Small intestine (tissue), 7 donors: ENCODE measurements at regions not wholly inside any gene's neighbourhood (a gene's known extent, or its start where the extent isn't known, plus 50 kb on each side); places are given as distances from the start of the nearest gene placed in this dataset.

Experiments used
- DNase-seq, 2 donors: peaks; one replicate each; pipeline versions ENCODE4 v3.0.0 to v3.0.0-alpha.2; 2013
- FAIRE-seq: peaks from 2 replicates; lab custom pipeline; 2012; peaks lifted over from hg19 to GRCh38; lab: Jason Lieb, UNC
- H3K27ac ChIP-seq, 3 donors: one replicate each; pipeline ENCODE4 v1.5.1; 2013; ENCODE audit warnings: low read length in 2 of 3, mild to moderate bottlenecking in 2 of 3, control low read depth in 1 of 3, inconsistent platforms in 1 of 3, low read depth in 1 of 3, moderate library complexity in 1 of 3
- H3K27me3 ChIP-seq, 3 donors: one replicate each; pipeline ENCODE4 v1.6.1; 2013; ENCODE audit warnings: low read length in 3 of 3, inconsistent platforms in 1 of 3; ENCODE audit not compliant: control insufficient read depth in 3 of 3, insufficient read depth in 3 of 3
- H3K36me3 ChIP-seq, 3 donors: one replicate each; pipeline ENCODE4 v1.6.1; 2013; ENCODE audit warnings: low read length in 3 of 3, inconsistent platforms in 1 of 3, low read depth in 1 of 3, mild to moderate bottlenecking in 1 of 3, moderate library complexity in 1 of 3; ENCODE audit not compliant: control insufficient read depth in 3 of 3, insufficient read depth in 2 of 3
- H3K4me1 ChIP-seq, 3 donors: one replicate each; pipeline ENCODE4 v1.6.1; 2013; ENCODE audit warnings: low read length in 2 of 3, inconsistent platforms in 1 of 3, low read depth in 1 of 3, mild to moderate bottlenecking in 1 of 3, moderate library complexity in 1 of 3; ENCODE audit not compliant: control insufficient read depth in 3 of 3, insufficient read depth in 2 of 3
- H3K4me3 ChIP-seq, 3 donors: one replicate each; pipeline ENCODE4 v1.5.1; 2013; ENCODE audit warnings: low read length in 3 of 3, control low read depth in 1 of 3, inconsistent platforms in 1 of 3, low read depth in 1 of 3, mild to moderate bottlenecking in 1 of 3, moderate library complexity in 1 of 3
- H3K9me3 ChIP-seq, 2 donors: one replicate each; pipeline ENCODE4 v1.6.1; 2013; ENCODE audit warnings: low read depth in 1 of 2, low read length in 1 of 2; ENCODE audit not compliant: control insufficient read depth in 2 of 2, insufficient read depth in 1 of 2
- WGBS, 3 donors: extraction: QIAGEN DNeasy Blood & Tissue Kit; methylation state at CpG; one replicate each; pipeline ENCODE4 v1.1.7; 2013; 5-methylcytosine and 5-hydroxymethylcytosine counted together
- donor health status: healthy with polysubstance abuse.
- donor health status: control.
- donor health status: control.
- donor health status: Bipolar disorder and iron deficiency.
- donor health status: healthy.

DNA sequence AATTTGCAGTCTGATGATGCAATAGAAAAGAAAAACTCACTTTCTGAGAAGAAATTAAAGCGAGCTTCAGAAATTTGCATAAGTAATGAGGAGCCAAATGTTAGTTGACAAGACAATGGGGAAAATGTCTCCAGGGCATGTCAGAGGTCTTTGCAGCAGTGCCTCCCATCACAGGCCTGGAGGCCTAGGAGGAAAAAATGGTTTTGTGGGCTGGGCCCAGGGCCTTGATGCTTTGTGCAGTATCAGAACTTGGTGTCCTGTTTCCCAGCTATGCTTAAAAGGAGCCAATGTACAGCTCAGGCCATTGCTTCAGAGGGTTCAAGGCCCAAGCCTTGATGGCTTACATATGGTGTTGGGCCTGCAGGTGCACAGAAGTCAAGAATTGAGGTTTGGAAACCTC, 298.4 kb downstream of the SMARCA2 start:
- no peak for DNase-seq
- Histone ChIP-seq H3K4me1 (no peaks in the 10 kb centered on the region), H3K9me3 (peaks cover 2 to 30% of the 10 kb centered on the region in 2 donors), H3K27ac (no peak overlapping the region), H3K27me3 (no peaks in the 10 kb centered on the region), H3K4me3 (no peak overlapping the region), H3K36me3 (no peaks in the 10 kb centered on the region)
- 87 to 93% (median 88%) methylated on average over 1 of the region's 1 CpG for WGBS, 3 donors
- FAIRE-seq, result no peak

- peaks cover 2 to 28% of the 10 kb centered on the region in 2 donors for H3K9me3 ChIP-seq
- no peaks in the 10 kb centered on the region for H3K27me3 ChIP-seq
- 71 to 85% (median 80%) methylated on average over 1 of the region's 1 CpG for WGBS, 3 donors
- H3K27ac ChIP-seq, result no peak overlapping the region
- DNase-seq (no peak), FAIRE-seq (no peak)
- no peaks in the 10 kb centered on the region for H3K36me3 ChIP-seq
- H3K4me1 ChIP-seq, result no peaks in the 10 kb centered on the region
- no peak overlapping the region for H3K4me3 ChIP-seq
Observed at GRCh38 chr9:2317591-2317990, 302.4 kb downstream of the SMARCA2 start.

- peaks cover 0 to 12% of the 10 kb centered on the region in 2 donors for H3K9me3 ChIP-seq
- H3K4me3 ChIP-seq, result no peak overlapping the region
- no peaks in the 10 kb centered on the region for H3K4me1 ChIP-seq
- no peaks in the 10 kb centered on the region for H3K27me3 ChIP-seq
- H3K36me3 ChIP-seq, result no peaks in the 10 kb centered on the region
- 83 to 95% (median 89%) methylated on average over 1 of the region's 1 CpG for WGBS, 3 donors
- DNase-seq (no peak), FAIRE-seq (no peak)
- H3K27ac ChIP-seq, result no peak overlapping the region
Observed at GRCh38 chr9:2319421-2319820, 302.2 kb upstream of the VLDLR start.

GRCh38 chr9:2320114-2320513, 301.5 kb upstream of the VLDLR start:
- H3K9me3 ChIP-seq, result peaks cover 0 to 10% of the 10 kb centered on the region in 2 donors
- H3K4me3 ChIP-seq, result no peak overlapping the region
- DNase-seq (no peak), FAIRE-seq (no peak)
- no peaks in the 10 kb centered on the region for H3K4me1 ChIP-seq
- no peak overlapping the region for H3K27ac ChIP-seq
- H3K27me3 ChIP-seq, result no peaks in the 10 kb centered on the region
- H3K36me3 ChIP-seq, result no peaks in the 10 kb centered on the region
- WGBS, 3 donors, result 51 to 75% (median 52%) methylated on average over 5 of the region's 5 CpGs

DNA sequence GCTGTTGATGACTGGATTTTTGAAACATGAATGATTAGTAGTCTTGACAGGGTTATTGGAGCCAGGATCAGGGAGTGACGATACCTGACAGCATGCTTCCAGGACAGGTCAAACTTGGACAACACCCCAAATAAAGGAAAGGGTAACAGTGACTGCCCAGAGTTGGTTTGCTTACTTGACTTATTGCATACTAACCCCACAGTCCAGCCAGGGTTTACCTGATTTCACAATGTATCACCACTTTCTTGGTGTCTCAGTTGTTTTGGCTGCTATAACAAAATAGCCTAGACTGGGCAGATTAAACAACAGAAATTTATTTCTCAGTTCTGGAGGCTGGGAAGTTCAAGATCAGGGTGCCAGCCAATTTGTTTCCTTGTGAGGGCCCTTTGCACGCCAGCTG, 301.0 kb upstream of the VLDLR start:
- 88 to 97% (median 92%) methylated on average over 2 of the region's 2 CpGs for WGBS, 3 donors
- FAIRE-seq, result no peak
- H3K9me3 ChIP-seq, result peaks cover 0 to 10% of the 10 kb centered on the region in 2 donors

DNA sequence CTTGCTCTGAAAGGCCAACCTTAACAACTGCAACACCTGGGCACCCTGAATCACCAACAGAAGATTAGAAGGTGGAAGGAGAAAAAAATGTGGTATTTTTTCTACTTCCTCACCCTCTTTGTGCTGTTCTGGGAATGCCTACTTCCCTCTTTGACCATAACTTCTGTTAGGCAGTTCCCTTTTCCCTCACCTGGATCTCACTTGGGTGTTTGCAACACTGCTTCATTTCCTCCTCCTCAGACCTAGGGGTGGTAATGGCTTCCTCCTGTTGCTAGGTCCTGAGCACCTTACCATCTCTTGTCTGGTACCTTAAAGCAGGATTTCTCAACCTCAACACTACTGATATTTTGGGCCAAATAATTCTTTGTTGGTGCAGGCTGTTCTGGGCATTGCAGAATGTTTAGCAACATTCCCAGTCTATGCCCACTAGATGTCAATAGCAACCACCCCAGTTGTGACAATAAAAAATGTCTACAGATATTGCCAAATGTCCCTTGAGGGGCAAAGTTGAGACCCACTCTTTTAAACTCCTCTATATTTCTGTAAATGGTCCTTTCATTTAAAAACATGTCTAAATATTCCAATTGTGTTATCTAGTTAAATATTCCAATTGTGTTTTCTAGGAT, 300.0 kb upstream of the VLDLR start:
- Histone ChIP-seq H3K9me3 (peaks cover 0 to 3% of the 10 kb centered on the region in 2 donors), H3K27me3 (no peaks in the 10 kb centered on the region), H3K36me3 (no peaks in the 10 kb centered on the region), H3K4me3 (no peak overlapping the region), H3K27ac (no peak overlapping the region), H3K4me1 (no peaks in the 10 kb centered on the region)
- no peak for DNase-seq
- no peak for FAIRE-seq

More for the DNA sequence above, 301.0 kb upstream of the VLDLR start:
- H3K4me3 ChIP-seq, result no peak overlapping the region
- no peaks in the 10 kb centered on the region for H3K4me1 ChIP-seq
- H3K36me3 ChIP-seq, result no peaks in the 10 kb centered on the region
- no peak for DNase-seq
- no peaks in the 10 kb centered on the region for H3K27me3 ChIP-seq
- no peak overlapping the region for H3K27ac ChIP-seq

- H3K36me3 ChIP-seq, result no peaks in the 10 kb centered on the region
- H3K27ac ChIP-seq, result no peak overlapping the region
- H3K9me3 ChIP-seq, result no peaks in the 10 kb centered on the region
- WGBS, 3 donors, result 71 to 85% (median 74%) methylated on average over 2 of the region's 2 CpGs
- H3K4me3 ChIP-seq, result no peak overlapping the region
- no peak for FAIRE-seq
- no peaks in the 10 kb centered on the region for H3K4me1 ChIP-seq
- no peaks in the 10 kb centered on the region for H3K27me3 ChIP-seq
- DNase-seq, result no peak
Observed at GRCh38 chr9:2324742-2325141, 296.8 kb upstream of the VLDLR start.

DNA sequence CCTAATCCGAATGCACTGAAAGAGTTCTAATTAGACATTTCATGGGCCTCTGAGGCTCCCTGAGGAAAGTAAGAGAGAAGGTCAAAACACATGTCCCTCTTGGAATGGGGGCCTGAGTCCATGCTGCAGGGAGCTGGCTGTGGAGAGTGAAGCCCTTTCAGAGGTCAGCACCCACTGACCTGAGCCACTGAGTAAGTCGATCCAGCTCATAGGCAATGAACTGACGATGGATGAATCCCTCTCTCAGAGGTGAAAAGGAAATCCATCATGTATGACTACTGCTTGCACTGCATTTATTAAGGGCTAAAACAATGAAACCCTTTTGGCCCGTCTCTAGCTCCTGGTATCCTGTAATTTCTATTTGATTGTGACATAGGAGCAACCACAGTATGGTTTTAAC, 288.9 kb upstream of the VLDLR start:
- no peak for DNase-seq
- Histone ChIP-seq H3K27ac (no peak overlapping the region), H3K36me3 (no peaks in the 10 kb centered on the region), H3K27me3 (peaks cover 0 to 2% (median 0%) of the 10 kb centered on the region in 3 donors), H3K4me3 (no peak overlapping the region), H3K9me3 (no peaks in the 10 kb centered on the region), H3K4me1 (no peaks in the 10 kb centered on the region)
- no peak for FAIRE-seq
- 63 to 83% (median 74%) methylated on average over 4 of the region's 4 CpGs for WGBS, 3 donors

DNA sequence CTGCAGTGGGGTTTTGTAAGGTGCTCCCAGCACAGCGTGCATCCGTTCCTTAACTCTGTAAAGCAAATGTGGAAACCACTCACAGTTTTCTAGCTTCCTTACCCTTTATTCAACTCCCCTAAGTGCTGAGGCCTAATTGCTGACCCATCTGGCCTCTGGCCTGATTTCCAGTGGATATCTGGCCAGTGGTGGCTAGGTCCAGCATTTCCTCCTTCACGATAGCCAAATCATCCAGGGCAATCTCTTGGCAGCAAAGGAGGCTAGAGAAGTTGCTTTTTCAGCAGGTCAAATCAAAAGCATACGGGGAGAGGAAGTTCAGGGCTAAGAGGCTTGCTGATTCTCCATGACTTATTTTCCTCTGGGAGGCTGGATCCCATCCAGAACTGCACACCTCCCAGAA, 286.3 kb upstream of the VLDLR start:
- FAIRE-seq, result no peak
- Histone ChIP-seq H3K27ac (no peak overlapping the region), H3K9me3 (no peaks in the 10 kb centered on the region), H3K27me3 (peaks cover 0 to 2% (median 0%) of the 10 kb centered on the region in 3 donors), H3K4me3 (no peak overlapping the region), H3K4me1 (no peaks in the 10 kb centered on the region), H3K36me3 (no peaks in the 10 kb centered on the region)
- no peak for DNase-seq
- 63 to 83% (median 78%) methylated on average over 4 of the region's 4 CpGs for WGBS, 3 donors
